ENCODE measurements at regions not wholly inside any gene's neighbourhood (a gene's known extent, or its start where the extent isn't known, plus 50 kb on each side); places are given as distances from the start of the nearest gene placed in this dataset.
A peak's percentile ranks its signal among the peaks of the same experiment; 100 is the strongest.
"Not testable (repeated sequence)": the region's sequence is repeated elsewhere in the genome, so short reads cannot be mapped to it uniquely, and the experiment has no call there.

GRCh38 chr6:156601152-156602065 is 175.8 kb upstream of the ARID1B start:
- DNase-seq (ENCODE audit: low read depth): no peak

GRCh38 chr6:156600678-156601077 is 176.5 kb upstream of the ARID1B start:
- DNase-seq (ENCODE audit: low read depth): no peak

- no peak for DNase-seq (ENCODE audit: low read depth)
Measured at GRCh38 chr6:156599978-156600590, 177.1 kb upstream of the ARID1B start.

- no peak for DNase-seq (ENCODE audit: low read depth)
Measured at GRCh38 chr6:156599366-156599765, 177.8 kb upstream of the ARID1B start.

GRCh38 chr6:156598855-156599180 is 178.4 kb upstream of the ARID1B start:
- DNase-seq (ENCODE audit: low read depth): no peak

GRCh38 chr6:156598071-156598854 is 178.9 kb upstream of the ARID1B start:
- DNase-seq (ENCODE audit: low read depth): no peak

GRCh38 chr6:156597095-156597494 is 180.1 kb upstream of the ARID1B start:
- no peak for DNase-seq (ENCODE audit: low read depth)

- DNase-seq (ENCODE audit: low read depth): peak; percentile 27
Measured at GRCh38 chr6:156595476-156595875, 181.7 kb upstream of the ARID1B start.

GRCh38 chr6:156593893-156594292 is 183.3 kb upstream of the ARID1B start:
- no peak for DNase-seq (ENCODE audit: low read depth)

- no peak for DNase-seq (ENCODE audit: low read depth)
Measured at GRCh38 chr6:156593127-156593526, 184.1 kb upstream of the ARID1B start.

GRCh38 chr6:156590482-156590881 is 186.7 kb upstream of the ARID1B start:
- DNase-seq (ENCODE audit: low read depth): no peak

GRCh38 chr6:156589281-156589680 is 187.9 kb upstream of the ARID1B start:
- no peak for DNase-seq (ENCODE audit: low read depth)

GRCh38 chr6:156587751-156588301 is 189.4 kb upstream of the ARID1B start:
- DNase-seq (ENCODE audit: low read depth): no peak

- DNase-seq (ENCODE audit: low read depth): no peak
Measured at GRCh38 chr6:156587071-156587470, 190.1 kb upstream of the ARID1B start.

GRCh38 chr6:156585859-156586258 is 191.3 kb upstream of the ARID1B start:
- no peak for DNase-seq (ENCODE audit: low read depth)

- DNase-seq (ENCODE audit: low read depth): not testable (repeated sequence)
Measured at GRCh38 chr6:156584121-156584520, 193.1 kb upstream of the ARID1B start.

- DNase-seq (ENCODE audit: low read depth): no peak
Measured at GRCh38 chr6:156583083-156583482, 194.1 kb upstream of the ARID1B start.

GRCh38 chr6:156582509-156582992 is 194.6 kb upstream of the ARID1B start:
- no peak for DNase-seq (ENCODE audit: low read depth)

GRCh38 chr6:156579564-156579963 is 197.6 kb upstream of the ARID1B start:
- DNase-seq (ENCODE audit: low read depth): no peak

- DNase-seq (ENCODE audit: low read depth): no peak
Measured at GRCh38 chr6:156577749-156578148, 199.4 kb upstream of the ARID1B start.

- DNase-seq (ENCODE audit: low read depth): no peak
Measured at GRCh38 chr6:156575361-156575760, 201.8 kb upstream of the ARID1B start.

GRCh38 chr6:156564807-156565149 is 212.4 kb upstream of the ARID1B start:
- DNase-seq (ENCODE audit: low read depth): no peak

Measured in Daoy (cell line).